HCT116 (cell line): ENCODE measurements at regions not wholly inside any gene's neighbourhood (a gene's known extent, or its start where the extent isn't known, plus 50 kb on each side); places are given as distances from the start of the nearest gene placed in this dataset.

ENCODE experiments used
- ATAC-seq: fragments of 200-7000 bp; cut with Tn5 transposase; 2 replicates; pipeline ENCODE4 v1.9.1; 2020; ENCODE audit warnings: mild to moderate bottlenecking, moderate library complexity
- BruUV-seq: library from RNA; stranded (reverse); fragments of 400-500 nt; replicated peaks from 2 replicates; lab custom pipeline; 2021; lab: Mats Ljungman, UMichigan
- CTCF ChIA-PET: fragments of 300-600 bp; sonication (Branson Sonifier 250); formaldehyde crosslinking; loops from one replicate; lab custom pipeline; 2021; ENCODE audit warnings: antibody characterized with exemption; lab: Charles Lee
- POLR2A ChIA-PET: fragments of 300-600, 350-600 bp; sonication (Branson Sonifier 250); formaldehyde crosslinking; loops from one replicate; lab custom pipeline; 2021; ENCODE audit warnings: antibody characterized with exemption; lab: Charles Lee
- RAD21 ChIA-PET, 2 experiments: fragments of 300-600 bp; sonication (Branson Sonifier 250); formaldehyde crosslinking; loops; one replicate each; lab custom pipeline; 2023; ENCODE audit warnings: low total read pairs in 2 of 2; ENCODE audit not compliant: uncharacterized antibody in 2 of 2, unreplicated experiment in 2 of 2, low non-redundant PET in 1 of 2; lab: Charles Lee
- DNase-seq: peaks from one replicate; pipeline ENCODE4 v3.0.0-alpha.2; 2010; ENCODE audit warnings: low read depth, low spot score
- H2AFZ ChIP-seq: fragments of 200-600 bp; shearing (Covaris generic), sonication (generic); 2 replicates; pipeline ENCODE4 v1.6.1; 2017; ENCODE audit warnings: low read depth, mixed run types, mixed read lengths, antibody characterized with exemption, low read length; ENCODE audit not compliant: poor library complexity, severe bottlenecking
- H3K27ac ChIP-seq: 2 replicates; pipeline ENCODE4 v1.5.1; 2012; ENCODE audit warnings: low read depth, low read length
- H3K27me3 ChIP-seq: fragments of 200-600 bp; sonication (generic); 2 replicates; pipeline ENCODE4 v1.6.1; 2016; ENCODE audit warnings: mixed run types, low read length, mixed read lengths; ENCODE audit not compliant: insufficient read depth
- H3K36me3 ChIP-seq, 2 experiments: fragments of 200-500 bp in 1 of 2; fragments of 200-600 bp in 1 of 2; sonication (Bioruptor generic) in 1 of 2; sonication (generic) in 1 of 2; 2 replicates each; pipeline versions ENCODE4 v1.5.1 to v1.6.1; 2014 to 2016; ENCODE audit warnings: low read length in 2 of 2, inconsistent platforms in 1 of 2, mixed read lengths in 1 of 2, mixed run types in 1 of 2; ENCODE audit not compliant: insufficient read depth in 2 of 2, control insufficient read depth in 1 of 2
- H3K4me1 ChIP-seq, 2 experiments: fragments of 200-600 bp in 1 of 2; sonication (generic) in 1 of 2; 2 replicates each; pipeline versions ENCODE4 v1.5.1 to v1.6.1; 2012 to 2017; ENCODE audit warnings: low read length in 2 of 2, inconsistent platforms in 1 of 2, mild to moderate bottlenecking in 1 of 2, mixed read lengths in 1 of 2, mixed run types in 1 of 2, moderate library complexity in 1 of 2; ENCODE audit not compliant: insufficient read depth in 2 of 2, control insufficient read depth in 1 of 2
- H3K4me2 ChIP-seq: fragments of 200-600 bp; sonication (generic); 2 replicates; pipeline ENCODE4 v1.6.1; 2017; ENCODE audit warnings: mixed run types, low read length, mixed read lengths
- H3K4me3 ChIP-seq, 2 experiments: fragments of 200-600 bp in 1 of 2; sonication (generic) in 1 of 2; replicated peaks in 1 of 2; 2 replicates each; pipeline ENCODE4 v1.5.1; 2011 to 2016; ENCODE audit warnings: low read length in 2 of 2, control low read depth in 1 of 2, low read depth in 1 of 2, mild to moderate bottlenecking in 1 of 2, mixed read lengths in 1 of 2, mixed run types in 1 of 2
- H3K79me2 ChIP-seq: fragments of 200-600 bp; sonication (generic); 2 replicates; pipeline ENCODE4 v1.6.1; 2017; ENCODE audit warnings: mild to moderate bottlenecking, mixed run types, low read length, moderate library complexity, mixed read lengths; ENCODE audit not compliant: insufficient read depth
- H3K9ac ChIP-seq: fragments of 200-600 bp; sonication (generic); 2 replicates; pipeline ENCODE4 v1.6.1; 2016; ENCODE audit warnings: low read length, mixed read lengths
- H3K9me2 ChIP-seq: fragments of 200-600 bp; sonication (generic), shearing (Covaris generic); 2 replicates; pipeline ENCODE4 v1.6.1; 2017; ENCODE audit warnings: mixed run types, mild to moderate bottlenecking, moderate library complexity; ENCODE audit not compliant: insufficient read depth
- H3K9me3 ChIP-seq, 2 experiments: fragments of 200-500 bp in 1 of 2; fragments of 200-600 bp in 1 of 2; sonication (Bioruptor generic) in 1 of 2; sonication (generic) in 1 of 2; 2 replicates each; pipeline ENCODE4 v1.6.1; 2014 to 2017; ENCODE audit warnings: low read length in 2 of 2, mixed read lengths in 2 of 2, inconsistent platforms in 1 of 2, low read depth in 1 of 2, mild to moderate bottlenecking in 1 of 2, mixed run types in 1 of 2, moderate library complexity in 1 of 2; ENCODE audit not compliant: control insufficient read depth in 1 of 2, insufficient read depth in 1 of 2
- H4K20me1 ChIP-seq: fragments of 200-600 bp; sonication (generic), shearing (Covaris generic); 2 replicates; pipeline ENCODE4 v1.6.1; 2017; ENCODE audit warnings: mixed run types, mild to moderate bottlenecking, moderate library complexity; ENCODE audit not compliant: insufficient read depth
- ELF1 ChIP-seq: IDR thresholded peaks from 2 replicates; pipeline ENCODE4 v1.6.1; 2012; ENCODE audit warnings: low read depth, borderline replicate concordance
- EZH2 ChIP-seq: fragments of 200-600 bp; sonication (generic); IDR thresholded peaks from 2 replicates; pipeline ENCODE4 v1.6.1; 2017; ENCODE audit warnings: antibody characterized with exemption, mixed run types
- EZH2phosphoT487 ChIP-seq: fragments of 200-600 bp; IDR thresholded peaks from 2 replicates; pipeline ENCODE4 v1.6.1; 2018; ENCODE audit warnings: antibody characterized with exemption, borderline replicate concordance
- MAX ChIP-seq: IDR thresholded peaks from 2 replicates; pipeline ENCODE4 v1.6.1; 2012
- REST ChIP-seq: IDR thresholded peaks from 2 replicates; pipeline ENCODE4 v1.6.1; 2012; ENCODE audit warnings: low read depth
- ZFX ChIP-seq: fragments of 450-650 bp; IDR thresholded peaks from 2 replicates; pipeline ENCODE4 v1.6.1; 2017
- intact Hi-C: fragments of 100-400 bp; cut with micrococcal nuclease; formaldehyde crosslinking; loops from 2 replicates; pipeline ENCODE4 v1.10.0; 2022
- TF ChIP-seq, protein P1 (sequence below): IDR thresholded peaks from 2 replicates; pipeline ENCODE4 v1.6.1; 2011; ENCODE audit warnings: mild to moderate bottlenecking, low read length, moderate library complexity; ENCODE audit not compliant: insufficient replicate concordance; ENCODE audit errors: extremely low read depth
- TF ChIP-seq, protein P2 (sequence below), 3 experiments: fragments of 200-600 bp in 1 of 3; sonication (generic) in 1 of 3; IDR thresholded peaks in 2 of 3; conservative IDR thresholded peaks in 1 of 3; 2 replicates each; pipeline ENCODE4 v1.5.1; 2012 to 2017; ENCODE audit warnings: low read depth in 2 of 3, low read length in 2 of 3, antibody characterized with exemption in 1 of 3, borderline replicate concordance in 1 of 3, control low read depth in 1 of 3, mild to moderate bottlenecking in 1 of 3, mixed read lengths in 1 of 3, mixed run types in 1 of 3, moderate library complexity in 1 of 3; ENCODE audit not compliant: insufficient read depth in 1 of 3

DNA sequence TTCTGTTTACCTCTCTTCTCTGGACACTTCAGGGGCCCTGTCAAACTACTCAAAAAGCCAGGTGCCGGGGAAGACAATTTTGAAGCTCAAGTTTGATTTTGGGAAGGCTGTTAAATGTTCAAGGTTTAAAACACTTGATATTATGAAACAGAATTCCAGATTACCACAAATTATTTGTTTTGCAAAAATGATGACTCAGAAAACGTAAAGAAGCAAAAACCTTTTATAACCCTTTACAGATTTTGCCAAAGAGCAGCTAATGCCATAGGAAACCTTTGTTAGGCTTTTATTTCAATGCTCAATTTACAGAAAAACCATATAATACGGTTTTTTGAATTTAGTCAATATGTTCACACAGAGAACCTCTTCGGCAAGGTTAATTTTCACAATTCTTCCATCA lies 593.4 kb upstream of the ZP4 start:
- TF ChIP-seq ELF1 (no peak), EZH2 (no peak)
- TF ChIP-seq, protein P1, sequence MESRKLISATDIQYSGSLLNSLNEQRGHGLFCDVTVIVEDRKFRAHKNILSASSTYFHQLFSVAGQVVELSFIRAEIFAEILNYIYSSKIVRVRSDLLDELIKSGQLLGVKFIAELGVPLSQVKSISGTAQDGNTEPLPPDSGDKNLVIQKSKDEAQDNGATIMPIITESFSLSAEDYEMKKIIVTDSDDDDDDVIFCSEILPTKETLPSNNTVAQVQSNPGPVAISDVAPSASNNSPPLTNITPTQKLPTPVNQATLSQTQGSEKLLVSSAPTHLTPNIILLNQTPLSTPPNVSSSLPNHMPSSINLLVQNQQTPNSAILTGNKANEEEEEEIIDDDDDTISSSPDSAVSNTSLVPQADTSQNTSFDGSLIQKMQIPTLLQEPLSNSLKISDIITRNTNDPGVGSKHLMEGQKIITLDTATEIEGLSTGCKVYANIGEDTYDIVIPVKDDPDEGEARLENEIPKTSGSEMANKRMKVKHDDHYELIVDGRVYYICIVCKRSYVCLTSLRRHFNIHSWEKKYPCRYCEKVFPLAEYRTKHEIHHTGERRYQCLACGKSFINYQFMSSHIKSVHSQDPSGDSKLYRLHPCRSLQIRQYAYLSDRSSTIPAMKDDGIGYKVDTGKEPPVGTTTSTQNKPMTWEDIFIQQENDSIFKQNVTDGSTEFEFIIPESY: no peak
- DNase-seq: no peak
- no peak overlapping the region for H3K9ac ChIP-seq
- ChIA-PET RAD21 (no interaction called here), POLR2A (no interaction called here), CTCF (no interaction called here)
- H3K9me2 ChIP-seq: no peaks in the 10 kb centered on the region
- no peak overlapping the region for H3K4me3 ChIP-seq
- no TSS peak for BruUV-seq
- peaks cover 10 to 11% of the 10 kb centered on the region in 2 experiments; a peak in 3 of 4 replicates for H3K9me3 ChIP-seq
- H2AFZ ChIP-seq: no peak overlapping the region
- no peak overlapping the region for H3K4me2 ChIP-seq
- no peaks in the 10 kb centered on the region for H3K4me1 ChIP-seq
- no peaks in the 10 kb centered on the region for H4K20me1 ChIP-seq
- intact Hi-C loops: no loop called here
- H3K27me3 ChIP-seq: no peaks in the 10 kb centered on the region
- no peak for ATAC-seq
- no peaks in the 10 kb centered on the region for H3K79me2 ChIP-seq
- H3K27ac ChIP-seq: no peak overlapping the region
- H3K36me3 ChIP-seq: no peaks in the 10 kb centered on the region

- H3K4me1 ChIP-seq: no peaks in the 10 kb centered on the region
- H3K36me3 ChIP-seq: no peaks in the 10 kb centered on the region
- H3K9me3 ChIP-seq: peaks cover 7 to 15% of the 10 kb centered on the region in 2 experiments; a peak in 3 of 4 replicates
- no peak overlapping the region for H3K4me3 ChIP-seq
- H4K20me1 ChIP-seq: no peaks in the 10 kb centered on the region
- H3K79me2 ChIP-seq: no peaks in the 10 kb centered on the region
- DNase-seq (no peak), ATAC-seq (no peak)
- intact Hi-C loops: no loop called here
- ChIA-PET POLR2A (no interaction called here), CTCF (no interaction called here), RAD21 (no interaction called here)
- TF ChIP-seq ZFX: no peak
- TF ChIP-seq MAX: no peak
- no peak for TF ChIP-seq EZH2phosphoT487
- TF ChIP-seq, protein P2, sequence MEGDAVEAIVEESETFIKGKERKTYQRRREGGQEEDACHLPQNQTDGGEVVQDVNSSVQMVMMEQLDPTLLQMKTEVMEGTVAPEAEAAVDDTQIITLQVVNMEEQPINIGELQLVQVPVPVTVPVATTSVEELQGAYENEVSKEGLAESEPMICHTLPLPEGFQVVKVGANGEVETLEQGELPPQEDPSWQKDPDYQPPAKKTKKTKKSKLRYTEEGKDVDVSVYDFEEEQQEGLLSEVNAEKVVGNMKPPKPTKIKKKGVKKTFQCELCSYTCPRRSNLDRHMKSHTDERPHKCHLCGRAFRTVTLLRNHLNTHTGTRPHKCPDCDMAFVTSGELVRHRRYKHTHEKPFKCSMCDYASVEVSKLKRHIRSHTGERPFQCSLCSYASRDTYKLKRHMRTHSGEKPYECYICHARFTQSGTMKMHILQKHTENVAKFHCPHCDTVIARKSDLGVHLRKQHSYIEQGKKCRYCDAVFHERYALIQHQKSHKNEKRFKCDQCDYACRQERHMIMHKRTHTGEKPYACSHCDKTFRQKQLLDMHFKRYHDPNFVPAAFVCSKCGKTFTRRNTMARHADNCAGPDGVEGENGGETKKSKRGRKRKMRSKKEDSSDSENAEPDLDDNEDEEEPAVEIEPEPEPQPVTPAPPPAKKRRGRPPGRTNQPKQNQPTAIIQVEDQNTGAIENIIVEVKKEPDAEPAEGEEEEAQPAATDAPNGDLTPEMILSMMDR (IDR thresholded peaks at IDR 0.05 in 2 of 3, conservative IDR thresholded peaks at IDR 0.05 in 1 of 3; ENCODE audit: borderline replicate concordance in 1 of 3, insufficient read depth in 1 of 3, low read depth in 2 of 3, low read length in 2 of 3): no peak
- TF ChIP-seq REST: no peak
- TF ChIP-seq EZH2: no peak
- H3K27me3 ChIP-seq: no peaks in the 10 kb centered on the region
- H3K9me2 ChIP-seq: no peaks in the 10 kb centered on the region
- no peak overlapping the region for H3K4me2 ChIP-seq
- H3K9ac ChIP-seq: no peak overlapping the region
- no peak overlapping the region for H3K27ac ChIP-seq
- no TSS peak for BruUV-seq
- H2AFZ ChIP-seq: no peak overlapping the region
Measured at GRCh38 chr1:238476841-238477240, 586.1 kb upstream of the ZP4 start.
